OCI-LY1 (cell line): ENCODE measurements at regions not wholly inside any gene's neighbourhood (a gene's known extent, or its start where the extent isn't known, plus 50 kb on each side); places are given as distances from the start of the nearest gene placed in this dataset.

Experiments
- H2AFZ ChIP-seq: fragments of 200-600 bp; sonication (generic), shearing (Covaris generic); 2 replicates; pipeline ENCODE4 v1.6.0; 2014; ENCODE audit warnings: antibody characterized with exemption, mild to moderate bottlenecking, low read length
- H3F3A ChIP-seq: fragments of 200-600 bp; sonication (generic), shearing (Covaris generic); 2 replicates; pipeline ENCODE4 v1.6.0; 2014; ENCODE audit warnings: mild to moderate bottlenecking, antibody characterized with exemption, low read length, moderate library complexity; ENCODE audit not compliant: insufficient read depth
- H3K27ac ChIP-seq: fragments of 200-600 bp; sonication (generic); 2 replicates; pipeline ENCODE4 v1.5.1; 2014; ENCODE audit warnings: low read length, mixed run types, mild to moderate bottlenecking, low read depth; ENCODE audit not compliant: poor library complexity, severe bottlenecking
- H3K27me3 ChIP-seq: fragments of 200-600 bp; sonication (generic); 2 replicates; pipeline ENCODE4 v1.6.0; 2014; ENCODE audit warnings: antibody characterized with exemption, mild to moderate bottlenecking, low read length, moderate library complexity; ENCODE audit not compliant: insufficient read depth
- H3K36me3 ChIP-seq: fragments of 200-600 bp; sonication (generic); 2 replicates; pipeline ENCODE4 v1.6.1; 2014; ENCODE audit warnings: mild to moderate bottlenecking, antibody characterized with exemption, low read length, moderate library complexity, mixed read lengths; ENCODE audit not compliant: insufficient read depth
- H3K4me1 ChIP-seq: fragments of 200-600 bp; sonication (generic); 2 replicates; pipeline ENCODE4 v1.5.1; 2014; ENCODE audit warnings: mild to moderate bottlenecking, low read length, moderate library complexity; ENCODE audit not compliant: insufficient read depth, severe bottlenecking
- H3K4me2 ChIP-seq: fragments of 200-600 bp; sonication (generic), shearing (Covaris generic); 2 replicates; pipeline ENCODE4 v1.6.1; 2014; ENCODE audit warnings: low read length
- H3K4me3 ChIP-seq: fragments of 200-600 bp; sonication (generic); 2 replicates; pipeline ENCODE4 v1.5.1; 2014; ENCODE audit warnings: low read length, low read depth, mild to moderate bottlenecking, mixed read lengths; ENCODE audit not compliant: poor library complexity, severe bottlenecking
- H3K79me2 ChIP-seq: fragments of 200-600 bp; shearing (Covaris generic); 2 replicates; pipeline ENCODE4 v1.6.1; 2016; ENCODE audit warnings: mixed run types, low read length, mixed read lengths; ENCODE audit not compliant: insufficient read depth
- H3K9ac ChIP-seq: fragments of 200-600 bp; sonication (generic), shearing (Covaris generic); 2 replicates; pipeline ENCODE4 v1.6.1; 2014; ENCODE audit warnings: mild to moderate bottlenecking, low read length, mixed read lengths
- H3K9me2 ChIP-seq: fragments of 200-600 bp; sonication (generic), shearing (Covaris generic); 2 replicates; pipeline ENCODE4 v1.6.1; 2014; ENCODE audit warnings: low read depth, mild to moderate bottlenecking, low read length, mixed read lengths
- H3K9me3 ChIP-seq: fragments of 200-600 bp; shearing (Covaris generic); 2 replicates; pipeline ENCODE4 v1.6.1; 2014; ENCODE audit warnings: low read length, mixed read lengths
- H4K20me1 ChIP-seq: fragments of 200-600 bp; sonication (generic), shearing (Covaris generic); 2 replicates; pipeline ENCODE4 v1.6.0; 2016; ENCODE audit warnings: mild to moderate bottlenecking, low read length; ENCODE audit not compliant: insufficient read depth
- CTCF ChIP-seq: fragments of 200-600 bp; sonication (generic), shearing (Covaris generic); IDR thresholded peaks from 2 replicates; pipeline ENCODE4 v1.5.1; 2017; ENCODE audit warnings: mild to moderate bottlenecking, antibody characterized with exemption, low read length, moderate library complexity, mixed read lengths
- EZH2 ChIP-seq: fragments of 200-600 bp; sonication (generic), shearing (Covaris generic); IDR thresholded peaks from 2 replicates; pipeline ENCODE4 v1.8.0; 2017; ENCODE audit warnings: borderline replicate concordance, mixed run types, mild to moderate bottlenecking, antibody characterized with exemption, low read length, moderate library complexity, mixed read lengths

GRCh38 chr21:24323536-24323935, 1283.7 kb downstream of the MRPL39 start:
- no peak overlapping the region for H2AFZ ChIP-seq
- H3K4me1 ChIP-seq = no peaks in the 10 kb centered on the region
- no peak overlapping the region for H3K27ac ChIP-seq
- H3K4me2 ChIP-seq = no peak overlapping the region
- H3K9me3 ChIP-seq = no peaks in the 10 kb centered on the region
- H3K36me3 ChIP-seq = no peaks in the 10 kb centered on the region
- TF ChIP-seq CTCF (no peak), EZH2 (no peak)
- no peaks in the 10 kb centered on the region for H3F3A ChIP-seq
- no peak overlapping the region for H3K4me3 ChIP-seq
- H4K20me1 ChIP-seq = no peaks in the 10 kb centered on the region
- no peaks in the 10 kb centered on the region for H3K79me2 ChIP-seq
- no peak overlapping the region for H3K9ac ChIP-seq
- H3K9me2 ChIP-seq = no peaks in the 10 kb centered on the region
- H3K27me3 ChIP-seq = no peaks in the 10 kb centered on the region

- H2AFZ ChIP-seq = no peak overlapping the region
- H3K36me3 ChIP-seq = no peaks in the 10 kb centered on the region
- H3K27ac ChIP-seq = no peak overlapping the region
- H3K27me3 ChIP-seq = no peaks in the 10 kb centered on the region
- no peaks in the 10 kb centered on the region for H4K20me1 ChIP-seq
- H3K9ac ChIP-seq = no peak overlapping the region
- TF ChIP-seq EZH2 (no peak), CTCF (no peak)
- no peaks in the 10 kb centered on the region for H3K9me2 ChIP-seq
- H3K79me2 ChIP-seq = no peaks in the 10 kb centered on the region
- no peaks in the 10 kb centered on the region for H3K4me1 ChIP-seq
- no peak overlapping the region for H3K4me2 ChIP-seq
- H3K4me3 ChIP-seq = no peak overlapping the region
- no peaks in the 10 kb centered on the region for H3F3A ChIP-seq
- H3K9me3 ChIP-seq = no peaks in the 10 kb centered on the region
Measured at GRCh38 chr21:24316277-24316922, 1290.9 kb downstream of the MRPL39 start.

GRCh38 chr21:24310788-24311187, 1296.5 kb downstream of the MRPL39 start:
- Histone ChIP-seq H2AFZ (no peak overlapping the region), H3K79me2 (no peaks in the 10 kb centered on the region), H3K36me3 (no peaks in the 10 kb centered on the region), H3K27ac (no peak overlapping the region), H3K9me2 (no peaks in the 10 kb centered on the region), H3K4me2 (no peak overlapping the region), H3K4me1 (no peaks in the 10 kb centered on the region), H3F3A (no peaks in the 10 kb centered on the region), H3K4me3 (no peak overlapping the region), H3K9ac (no peak overlapping the region), H3K9me3 (no peaks in the 10 kb centered on the region), H3K27me3 (no peaks in the 10 kb centered on the region), H4K20me1 (no peaks in the 10 kb centered on the region)
- TF ChIP-seq CTCF = no peak
- no peak for TF ChIP-seq EZH2
